Mononuclear cell (primary cell): ENCODE measurements at regions not wholly inside any gene's neighbourhood (a gene's known extent, or its start where the extent isn't known, plus 50 kb on each side); places are given as distances from the start of the nearest gene placed in this dataset.

Experiments used
- H3K27me3 ChIP-seq: 2 replicates; pipeline ENCODE4 v1.6.0; 2011; ENCODE audit warnings: low read length, control low read depth; ENCODE audit not compliant: insufficient read depth
- H3K4me1 ChIP-seq: 2 replicates; pipeline ENCODE4 v1.5.1; 2011; ENCODE audit warnings: mild to moderate bottlenecking, low read length, control low read depth; ENCODE audit not compliant: insufficient read depth
- H3K4me3 ChIP-seq: 2 replicates; pipeline ENCODE4 v1.5.1; 2011; ENCODE audit warnings: mild to moderate bottlenecking, low read length, moderate library complexity
- H3K9me3 ChIP-seq: 2 replicates; pipeline ENCODE4 v1.5.1; 2011; ENCODE audit warnings: low read depth, mild to moderate bottlenecking, control low read depth, low read length

GRCh38 chr5:92394936-92395335 is 1011.8 kb upstream of the ARRDC3 start:
- H3K9me3 ChIP-seq, result no peaks in the 10 kb centered on the region
- H3K4me3 ChIP-seq, result no peak overlapping the region
- no peaks in the 10 kb centered on the region for H3K4me1 ChIP-seq
- H3K27me3 ChIP-seq, result no peaks in the 10 kb centered on the region

GRCh38 chr5:92390657-92391056 is 1007.5 kb upstream of the ARRDC3 start:
- Histone ChIP-seq H3K4me1 (no peaks in the 10 kb centered on the region), H3K27me3 (no peaks in the 10 kb centered on the region), H3K9me3 (peaks cover 5% of the 10 kb centered on the region), H3K4me3 (no peak overlapping the region)

- H3K4me3 ChIP-seq, result no peak overlapping the region
- H3K9me3 ChIP-seq, result no peaks in the 10 kb centered on the region
These were observed 997.1 kb upstream of the ARRDC3 start for GRCh38 chr5:92380069-92380770.

GRCh38 chr5:92378966-92379611 is 996.0 kb upstream of the ARRDC3 start:
- Histone ChIP-seq H3K27me3 (no peaks in the 10 kb centered on the region), H3K9me3 (no peaks in the 10 kb centered on the region), H3K4me3 (no peak overlapping the region), H3K4me1 (no peaks in the 10 kb centered on the region)

More at GRCh38 chr5:92380069-92380770, 997.1 kb upstream of the ARRDC3 start:
- no peaks in the 10 kb centered on the region for H3K27me3 ChIP-seq
- no peaks in the 10 kb centered on the region for H3K4me1 ChIP-seq

GRCh38 chr5:92374859-92375258 is 991.7 kb upstream of the ARRDC3 start:
- no peaks in the 10 kb centered on the region for H3K9me3 ChIP-seq
- H3K4me3 ChIP-seq, result no peak overlapping the region
- H3K4me1 ChIP-seq, result no peaks in the 10 kb centered on the region
- no peaks in the 10 kb centered on the region for H3K27me3 ChIP-seq

GRCh38 chr5:92372766-92373165 is 989.6 kb upstream of the ARRDC3 start:
- H3K9me3 ChIP-seq, result peaks cover 5% of the 10 kb centered on the region
- H3K4me1 ChIP-seq, result no peaks in the 10 kb centered on the region
- no peaks in the 10 kb centered on the region for H3K27me3 ChIP-seq
- no peak overlapping the region for H3K4me3 ChIP-seq

- H3K4me3 ChIP-seq, result no peak overlapping the region
- no peaks in the 10 kb centered on the region for H3K27me3 ChIP-seq
- H3K9me3 ChIP-seq, result peaks cover 5% of the 10 kb centered on the region
- H3K4me1 ChIP-seq, result no peaks in the 10 kb centered on the region
These were observed 988.7 kb upstream of the ARRDC3 start for GRCh38 chr5:92371889-92372235.

- H3K27me3 ChIP-seq, result no peaks in the 10 kb centered on the region
- no peak overlapping the region for H3K4me3 ChIP-seq
- peaks cover 5% of the 10 kb centered on the region for H3K9me3 ChIP-seq
- no peaks in the 10 kb centered on the region for H3K4me1 ChIP-seq
These were observed 988.2 kb upstream of the ARRDC3 start for GRCh38 chr5:92371171-92371888.

- Histone ChIP-seq H3K9me3 (peaks cover 5% of the 10 kb centered on the region), H3K4me3 (no peak overlapping the region), H3K27me3 (no peaks in the 10 kb centered on the region), H3K4me1 (no peaks in the 10 kb centered on the region)
These were observed 986.9 kb upstream of the ARRDC3 start for GRCh38 chr5:92370032-92370431.

GRCh38 chr5:92369587-92369986 is 986.5 kb upstream of the ARRDC3 start:
- Histone ChIP-seq H3K4me1 (no peaks in the 10 kb centered on the region), H3K27me3 (no peaks in the 10 kb centered on the region), H3K4me3 (no peak overlapping the region), H3K9me3 (peaks cover 5% of the 10 kb centered on the region)

- Histone ChIP-seq H3K9me3 (peaks cover 5% of the 10 kb centered on the region), H3K27me3 (no peaks in the 10 kb centered on the region), H3K4me3 (no peak overlapping the region), H3K4me1 (no peaks in the 10 kb centered on the region)
These were observed 982.0 kb upstream of the ARRDC3 start for GRCh38 chr5:92364986-92365550.

GRCh38 chr5:92353107-92354030 is 970.3 kb upstream of the ARRDC3 start:
- H3K4me3 ChIP-seq, result no peak overlapping the region
- peaks cover 10% of the 10 kb centered on the region for H3K9me3 ChIP-seq
- H3K27me3 ChIP-seq, result no peaks in the 10 kb centered on the region
- no peaks in the 10 kb centered on the region for H3K4me1 ChIP-seq

- Histone ChIP-seq H3K4me3 (no peak overlapping the region), H3K4me1 (no peaks in the 10 kb centered on the region), H3K9me3 (peaks cover 4% of the 10 kb centered on the region), H3K27me3 (no peaks in the 10 kb centered on the region)
These were observed 954.7 kb upstream of the ARRDC3 start for GRCh38 chr5:92337772-92338234.

GRCh38 chr5:92332039-92332438 is 948.9 kb upstream of the ARRDC3 start:
- Histone ChIP-seq H3K4me3 (no peak overlapping the region), H3K27me3 (no peaks in the 10 kb centered on the region), H3K9me3 (no peaks in the 10 kb centered on the region), H3K4me1 (no peaks in the 10 kb centered on the region)
